Heart right ventricle (tissue), 16 donors: ENCODE measurements at regions not wholly inside any gene's neighbourhood (a gene's known extent, or its start where the extent isn't known, plus 50 kb on each side); places are given as distances from the start of the nearest gene placed in this dataset.

Source experiments
- ATAC-seq, 8 donors: fragments of 200-7000 bp; cut with Tn5 transposase; one replicate each; pipeline ENCODE4 v1.9.1; 2020; ENCODE audit warnings: mild to moderate bottlenecking in 8 of 8, moderate library complexity in 8 of 8, moderate number of reproducible peaks in 1 of 8
- DNase-seq, 2 donors: peaks; one replicate each; pipeline ENCODE4 v3.0.0-alpha.2; 2020
- H3K27ac ChIP-seq, 10 donors: fragments of 200-600 bp; sonication (generic) in 2 of 10; one replicate each; pipeline versions ENCODE4 v1.5.0 to v1.8.0; 2020 to 2022; ENCODE audit warnings: mild to moderate bottlenecking in 3 of 10
- H3K27me3 ChIP-seq, 7 donors: fragments of 200-600 bp; one replicate each; pipeline ENCODE4 v1.8.0; 2021 to 2022; ENCODE audit warnings: mild to moderate bottlenecking in 2 of 7
- H3K36me3 ChIP-seq, 9 donors: fragments of 200-600 bp; sonication (generic) in 1 of 9; one replicate each; pipeline versions ENCODE4 v1.5.0 to v1.8.0; 2020 to 2022; ENCODE audit warnings: mild to moderate bottlenecking in 2 of 9
- H3K4me1 ChIP-seq, 9 donors: fragments of 200-600 bp; sonication (generic) in 1 of 9; one replicate each; pipeline versions ENCODE4 v1.5.0 to v1.8.0; 2020 to 2022; ENCODE audit warnings: mild to moderate bottlenecking in 4 of 9
- H3K4me3 ChIP-seq, 10 donors: fragments of 200-600 bp; sonication (generic) in 2 of 10; one replicate each; pipeline versions ENCODE4 v1.5.0 to v1.8.0; 2020 to 2022; ENCODE audit warnings: mild to moderate bottlenecking in 7 of 10, moderate library complexity in 2 of 10
- H3K9me3 ChIP-seq, 11 donors: fragments of 200-600 bp in 10 of 11; sonication (generic) in 2 of 11; one replicate each; pipeline versions ENCODE4 v1.5.0 to v1.8.0; 2013 to 2022; ENCODE audit warnings: mild to moderate bottlenecking in 2 of 11, control low read depth in 1 of 11, moderate library complexity in 1 of 11
- WGBS, 2 donors: extraction: QIAGEN DNeasy Blood & Tissue Kit; methylation state at CpG; one replicate each; pipeline ENCODE4 v1.1.7; 2013; ENCODE audit warnings: inconsistent platforms in 1 of 2; 5-methylcytosine and 5-hydroxymethylcytosine counted together
- intact Hi-C, 10 donors: fragments of 100-400 bp; cut with DNase I; formaldehyde crosslinking; loops; one replicate each; pipeline versions ENCODE4 v1.11.1 to v1.14.2; 2022
- TF ChIP-seq, protein P1 (sequence below), 9 donors: fragments of 200-600 bp; sonication (generic) in 2 of 9; IDR thresholded peaks; one replicate each; pipeline versions ENCODE4 v1.5.0 to v1.8.0; 2021 to 2022; ENCODE audit warnings: antibody characterized with exemption in 9 of 9, mild to moderate bottlenecking in 5 of 9, moderate library complexity in 1 of 9
- donor health status: Arrhythmogenic right ventricular cardiomyopathy.
- donor health status: ischemic (EF 13 %, LVEDD 7.1; RV severe dilation, severe dysfunction).
- donor health status: healthy with polysubstance abuse.
- donor health status: DM: no; HTN: yes; CAD: no.
- donor health status: DM: no; HTN: no; CAD: no.
- donor health status: ischemic (EF 25% LVEDD 6.9; RV normal size, moderate dysfunction).
- donor health status: ischemic (EF 25% LVEDD 5.7; RV mildly dilated, moderate dysfunction).
- donor health status: healthy.
- donor health status: DM: yes; HTN: yes; CAD: no.
- donor health status: Ischemic cardiomyopathy.
- donor health status: ischemic (EF 35%, LVEDD 5.7; RV mildly dilated, moderate dysfunction).
- donor health status: nonischemic (EF 11% LVEDD 7.7; RV severe dilation, severe dysfunction).
- donor health status: DM: yes; HTN: yes; CAD: no.
- donor health status: PGD.
- donor health status: ischemic (EF 29% LVEDD 5.4; RV normal size, mild dysfunction).
- donor health status: nonischemic (EF 23%, LVEDD 6.1; RV moderate dilation, normal function).

DNA sequence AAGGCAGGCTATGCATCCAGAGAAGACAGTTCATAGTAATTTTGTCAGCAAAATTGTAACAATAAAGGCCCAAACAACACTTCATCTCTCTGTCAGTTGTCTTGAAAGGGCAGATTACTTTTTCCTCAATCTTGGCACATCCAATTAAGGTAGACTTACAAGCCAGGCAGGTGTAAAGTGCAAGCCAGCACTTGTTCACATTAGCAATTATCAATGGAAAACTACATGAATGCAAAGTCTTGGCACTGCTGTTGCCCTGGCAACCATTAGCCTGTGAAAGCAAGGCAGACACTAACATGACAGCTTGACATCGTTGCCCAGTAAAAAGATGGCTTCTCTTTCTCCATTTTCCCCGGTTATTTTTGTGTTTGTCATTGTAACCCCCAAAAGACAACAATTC lies 677.2 kb upstream of the TENM4 start:
- no peak overlapping the region for H3K27ac ChIP-seq
- H3K4me1 ChIP-seq, result peaks cover 0 to 12% (median 6%) of the 10 kb centered on the region in 9 donors
- TF ChIP-seq, protein P1, sequence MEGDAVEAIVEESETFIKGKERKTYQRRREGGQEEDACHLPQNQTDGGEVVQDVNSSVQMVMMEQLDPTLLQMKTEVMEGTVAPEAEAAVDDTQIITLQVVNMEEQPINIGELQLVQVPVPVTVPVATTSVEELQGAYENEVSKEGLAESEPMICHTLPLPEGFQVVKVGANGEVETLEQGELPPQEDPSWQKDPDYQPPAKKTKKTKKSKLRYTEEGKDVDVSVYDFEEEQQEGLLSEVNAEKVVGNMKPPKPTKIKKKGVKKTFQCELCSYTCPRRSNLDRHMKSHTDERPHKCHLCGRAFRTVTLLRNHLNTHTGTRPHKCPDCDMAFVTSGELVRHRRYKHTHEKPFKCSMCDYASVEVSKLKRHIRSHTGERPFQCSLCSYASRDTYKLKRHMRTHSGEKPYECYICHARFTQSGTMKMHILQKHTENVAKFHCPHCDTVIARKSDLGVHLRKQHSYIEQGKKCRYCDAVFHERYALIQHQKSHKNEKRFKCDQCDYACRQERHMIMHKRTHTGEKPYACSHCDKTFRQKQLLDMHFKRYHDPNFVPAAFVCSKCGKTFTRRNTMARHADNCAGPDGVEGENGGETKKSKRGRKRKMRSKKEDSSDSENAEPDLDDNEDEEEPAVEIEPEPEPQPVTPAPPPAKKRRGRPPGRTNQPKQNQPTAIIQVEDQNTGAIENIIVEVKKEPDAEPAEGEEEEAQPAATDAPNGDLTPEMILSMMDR (IDR thresholded peaks at IDR 0.05), result no peak
- DNase-seq (no peak), ATAC-seq (no peak)
- intact Hi-C loops, result no loop called here
- no peak overlapping the region for H3K4me3 ChIP-seq
- H3K36me3 ChIP-seq, result no peaks in the 10 kb centered on the region
- H3K27me3 ChIP-seq, result no peaks in the 10 kb centered on the region
- WGBS, 2 donors, result 70 to 85% methylated on average over 2 of the region's 2 CpGs
- peaks cover 0 to 15% (median 0%) of the 10 kb centered on the region in 11 donors for H3K9me3 ChIP-seq

DNA sequence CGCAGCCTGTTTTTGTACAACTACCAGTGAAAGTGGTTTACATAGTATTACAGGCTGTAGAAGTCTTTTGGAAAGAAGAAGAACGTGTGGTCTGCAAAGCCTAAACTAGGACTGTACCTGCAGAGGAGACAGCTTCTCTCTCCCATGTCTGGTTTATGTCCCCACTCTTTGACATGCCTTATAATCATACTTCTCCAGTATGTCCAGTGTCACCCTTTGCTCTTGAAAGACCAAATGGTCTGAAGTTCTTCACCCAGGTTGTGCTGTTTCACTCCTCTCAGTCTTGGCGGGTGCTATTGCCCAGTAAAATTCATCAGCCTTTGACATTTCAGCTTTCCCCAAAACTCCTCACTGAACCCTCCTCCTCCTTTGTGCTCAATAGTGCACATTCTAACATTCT lies 676.0 kb upstream of the TENM4 start:
- Histone ChIP-seq H3K36me3 (no peaks in the 10 kb centered on the region), H3K27me3 (no peaks in the 10 kb centered on the region), H3K4me1 (peaks cover 0 to 5% (median 0%) of the 10 kb centered on the region in 9 donors), H3K4me3 (no peak overlapping the region), H3K9me3 (peaks cover 0 to 15% (median 0%) of the 10 kb centered on the region in 11 donors), H3K27ac (no peak overlapping the region)
- TF ChIP-seq, protein P1 (IDR thresholded peaks at IDR 0.05), result no peak
- 50 to 56% methylated on average over 3 of the region's 3 CpGs for WGBS, 2 donors
- ATAC-seq, result peak in 2 of 8 donors; percentile 24 to 38
- DNase-seq, result no peak
- intact Hi-C loops, result no loop called here

DNA sequence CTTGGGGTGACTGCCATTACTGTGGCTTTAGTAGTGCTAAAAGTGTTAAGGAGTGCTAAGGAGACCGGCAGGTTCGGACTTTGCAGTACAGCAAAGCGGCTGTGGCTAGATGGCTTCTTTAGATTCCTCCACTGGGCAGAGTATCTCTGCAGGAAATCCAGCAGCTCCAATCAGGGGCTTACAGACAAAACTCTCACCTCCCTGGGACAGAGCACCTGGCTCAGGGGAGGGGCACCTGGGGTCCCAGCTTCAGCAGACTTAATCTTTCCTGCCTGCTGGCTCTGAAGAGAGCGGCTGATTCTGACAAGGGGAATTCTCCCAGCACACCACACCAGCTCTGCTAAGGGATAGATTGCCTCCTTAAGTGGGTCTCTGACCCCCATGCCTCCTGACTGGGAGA lies 668.8 kb upstream of the TENM4 start:
- TF ChIP-seq, protein P1 (IDR thresholded peaks at IDR 0.05), result no peak
- WGBS, 2 donors, result 69 to 79% methylated on average over 4 of the region's 4 CpGs
- ATAC-seq (no peak), DNase-seq (no peak)
- H3K4me3 ChIP-seq, result no peak overlapping the region
- intact Hi-C loops, result no loop called here
- no peak overlapping the region for H3K27ac ChIP-seq
- H3K27me3 ChIP-seq, result peaks cover 0 to 2% (median 0%) of the 10 kb centered on the region in 7 donors
- no peaks in the 10 kb centered on the region for H3K36me3 ChIP-seq
- H3K9me3 ChIP-seq, result peaks cover 0 to 9% (median 0%) of the 10 kb centered on the region in 11 donors
- no peaks in the 10 kb centered on the region for H3K4me1 ChIP-seq

DNA sequence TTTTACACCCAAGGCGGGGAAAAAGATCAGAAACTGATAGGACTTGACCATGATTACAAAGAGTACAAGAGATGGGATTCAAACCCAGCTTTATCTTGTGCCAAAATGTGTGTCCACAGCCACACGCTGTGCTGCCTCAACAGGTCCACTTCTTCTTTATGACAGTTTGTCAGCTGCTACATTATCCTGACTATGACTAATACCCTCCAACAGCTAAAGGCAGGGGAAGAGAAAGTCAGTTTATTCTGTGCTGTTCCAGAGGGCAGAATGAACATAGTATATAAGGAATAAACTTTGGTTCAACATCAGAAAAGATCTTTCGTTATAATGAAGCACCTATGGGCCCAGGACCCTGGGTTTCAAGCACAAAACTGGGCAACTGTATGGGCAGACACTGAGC lies 668.2 kb upstream of the TENM4 start:
- no peaks in the 10 kb centered on the region for H3K36me3 ChIP-seq
- peaks cover 0 to 2% (median 0%) of the 10 kb centered on the region in 7 donors for H3K27me3 ChIP-seq
- no peak overlapping the region for H3K4me3 ChIP-seq
- peaks cover 0 to 4% (median 0%) of the 10 kb centered on the region in 11 donors for H3K9me3 ChIP-seq
- no peaks in the 10 kb centered on the region for H3K4me1 ChIP-seq
- TF ChIP-seq, protein P1 (IDR thresholded peaks at IDR 0.05), result no peak
- ATAC-seq (no peak), DNase-seq (no peak)
- WGBS, 2 donors, result 74 to 77% methylated on average over 3 of the region's 3 CpGs
- no peak overlapping the region for H3K27ac ChIP-seq
- intact Hi-C loops, result no loop called here
